NT2/D1 (cell line): ENCODE measurements at regions not wholly inside any gene's neighbourhood (a gene's known extent, or its start where the extent isn't known, plus 50 kb on each side); places are given as distances from the start of the nearest gene placed in this dataset.

Experiments
- DNase-seq: peaks from one replicate; pipeline ENCODE4 v3.0.0-alpha.2; 2011; ENCODE audit warnings: low read depth, low spot score
- H3K27me3 ChIP-seq: 2 replicates; pipeline ENCODE4 v1.6.0; 2011; ENCODE audit warnings: mild to moderate bottlenecking; ENCODE audit not compliant: insufficient read length, insufficient read depth
- H3K36me3 ChIP-seq: 2 replicates; pipeline ENCODE4 v1.6.1; 2011; ENCODE audit warnings: mild to moderate bottlenecking, low read length, mixed read lengths; ENCODE audit not compliant: insufficient read depth, insufficient read length
- H3K4me1 ChIP-seq: 2 replicates; pipeline ENCODE4 v1.5.1; 2011; ENCODE audit not compliant: insufficient read depth, insufficient read length
- H3K4me3 ChIP-seq: 2 replicates; pipeline ENCODE4 v1.5.1; 2011; ENCODE audit warnings: low read depth; ENCODE audit not compliant: insufficient read length
- H3K9ac ChIP-seq: 2 replicates; pipeline ENCODE4 v1.6.0; 2011; ENCODE audit warnings: low read depth; ENCODE audit not compliant: insufficient read length
- H3K9me3 ChIP-seq: 2 replicates; pipeline ENCODE4 v1.5.1; 2011; ENCODE audit warnings: mild to moderate bottlenecking, low read length; ENCODE audit not compliant: insufficient read depth
- SUZ12 ChIP-seq: IDR thresholded peaks from 2 replicates; pipeline ENCODE4 v1.6.1; 2011; ENCODE audit not compliant: insufficient read length, insufficient read depth; ENCODE audit errors: extremely low read depth
- YY1 ChIP-seq: IDR thresholded peaks from 2 replicates; pipeline ENCODE4 v1.6.1; 2011; ENCODE audit not compliant: insufficient read length, insufficient read depth
- ZNF274 ChIP-seq: IDR thresholded peaks from 2 replicates; pipeline ENCODE4 v1.6.1; 2011; ENCODE audit warnings: mild to moderate bottlenecking, low read depth, low read length

- Histone ChIP-seq H3K9ac (no peak overlapping the region), H3K36me3 (no peaks in the 10 kb centered on the region), H3K4me3 (no peak overlapping the region), H3K4me1 (no peaks in the 10 kb centered on the region), H3K9me3 (no peaks in the 10 kb centered on the region), H3K27me3 (no peaks in the 10 kb centered on the region)
- no peak for DNase-seq
- TF ChIP-seq ZNF274 (no peak), YY1 (no peak), SUZ12 (no peak)
These were observed 473.1 kb downstream of the NXPH1 start for GRCh38 chr7:8906396-8907075.

GRCh38 chr7:8908889-8909288, 475.5 kb downstream of the NXPH1 start:
- no peak for TF ChIP-seq ZNF274
- TF ChIP-seq YY1 = no peak
- no peak for TF ChIP-seq SUZ12
- no peaks in the 10 kb centered on the region for H3K4me1 ChIP-seq
- DNase-seq = no peak
- H3K4me3 ChIP-seq = no peak overlapping the region
- no peak overlapping the region for H3K9ac ChIP-seq
- H3K9me3 ChIP-seq = no peaks in the 10 kb centered on the region
- H3K36me3 ChIP-seq = no peaks in the 10 kb centered on the region
- H3K27me3 ChIP-seq = no peaks in the 10 kb centered on the region

GRCh38 chr7:8913682-8914081, 480.3 kb downstream of the NXPH1 start:
- H3K4me1 ChIP-seq = no peaks in the 10 kb centered on the region
- H3K27me3 ChIP-seq = no peaks in the 10 kb centered on the region
- no peak overlapping the region for H3K4me3 ChIP-seq
- no peak overlapping the region for H3K9ac ChIP-seq
- no peaks in the 10 kb centered on the region for H3K36me3 ChIP-seq
- DNase-seq = no peak
- TF ChIP-seq SUZ12 (no peak), ZNF274 (no peak), YY1 (no peak)
- H3K9me3 ChIP-seq = no peaks in the 10 kb centered on the region

- H3K36me3 ChIP-seq = no peaks in the 10 kb centered on the region
- H3K9me3 ChIP-seq = no peaks in the 10 kb centered on the region
- no peak overlapping the region for H3K4me3 ChIP-seq
- TF ChIP-seq YY1 (no peak), SUZ12 (no peak), ZNF274 (no peak)
- no peak overlapping the region for H3K9ac ChIP-seq
- H3K4me1 ChIP-seq = no peaks in the 10 kb centered on the region
- no peaks in the 10 kb centered on the region for H3K27me3 ChIP-seq
- no peak for DNase-seq
These were observed 488.4 kb downstream of the NXPH1 start for GRCh38 chr7:8921807-8922206.

GRCh38 chr7:8922726-8923125, 489.3 kb downstream of the NXPH1 start:
- Histone ChIP-seq H3K9me3 (no peaks in the 10 kb centered on the region), H3K9ac (no peak overlapping the region), H3K36me3 (no peaks in the 10 kb centered on the region), H3K4me3 (no peak overlapping the region), H3K27me3 (no peaks in the 10 kb centered on the region), H3K4me1 (no peaks in the 10 kb centered on the region)
- no peak for TF ChIP-seq ZNF274
- DNase-seq = no peak

- Histone ChIP-seq H3K36me3 (no peaks in the 10 kb centered on the region), H3K27me3 (no peaks in the 10 kb centered on the region), H3K4me1 (no peaks in the 10 kb centered on the region), H3K9ac (no peak overlapping the region), H3K4me3 (no peak overlapping the region), H3K9me3 (no peaks in the 10 kb centered on the region)
- TF ChIP-seq SUZ12 = no peak
- no peak for TF ChIP-seq YY1
- TF ChIP-seq ZNF274 = no peak
- DNase-seq = no peak
These were observed 489.9 kb downstream of the NXPH1 start for GRCh38 chr7:8923164-8923806.

- Histone ChIP-seq H3K36me3 (no peaks in the 10 kb centered on the region), H3K9ac (no peak overlapping the region), H3K4me3 (no peak overlapping the region), H3K9me3 (no peaks in the 10 kb centered on the region), H3K27me3 (no peaks in the 10 kb centered on the region), H3K4me1 (no peaks in the 10 kb centered on the region)
- TF ChIP-seq SUZ12 = no peak
- TF ChIP-seq YY1 = no peak
- no peak for TF ChIP-seq ZNF274
- DNase-seq = no peak
These were observed 498.7 kb downstream of the NXPH1 start for GRCh38 chr7:8931906-8932646.
